IMR-90 (cell line): ENCODE measurements at regions not wholly inside any gene's neighbourhood (a gene's known extent, or its start where the extent isn't known, plus 50 kb on each side); places are given as distances from the start of the nearest gene placed in this dataset.

Source experiments
- ATAC-seq: fragments of 200-7000 bp; cut with Tn5 transposase; 2 replicates; pipeline ENCODE4 v1.9.1; 2020; ENCODE audit warnings: low read depth, mild to moderate bottlenecking, moderate library complexity
- BruUV-seq: library from RNA; stranded (reverse); fragments of 400-500 nt; replicated peaks from 2 replicates; lab custom pipeline; 2021; lab: Mats Ljungman, UMichigan
- CTCF ChIA-PET: fragments of 300-600 bp; formaldehyde crosslinking; extraction: SDS; loops from one replicate; lab custom pipeline; 2021; ENCODE audit warnings: antibody characterized with exemption; lab: Yijun Ruan, JAX
- POLR2A ChIA-PET: fragments of 300-600 bp; sonication (Branson Sonifier 250); formaldehyde crosslinking; loops from one replicate; lab custom pipeline; 2022; ENCODE audit warnings: antibody characterized with exemption; ENCODE audit not compliant: unreplicated experiment; lab: Charles Lee
- DNase-seq: peaks from one replicate; pipeline ENCODE4 v3.0.0; 2013
- H2AFZ ChIP-seq: replicated peaks from 2 replicates; pipeline ENCODE3; 2013; ENCODE audit warnings: low read length, mild to moderate bottlenecking; ENCODE audit not compliant: poor library complexity
- H2AK5ac ChIP-seq: 2 replicates; pipeline ENCODE4 v1.6.1; 2013; ENCODE audit warnings: low read depth, low read length, inconsistent platforms
- H2AK9ac ChIP-seq: replicated peaks from 2 replicates; pipeline ENCODE3; 2013; ENCODE audit warnings: mild to moderate bottlenecking, low read depth, low read length, moderate library complexity; ENCODE audit not compliant: poor library complexity
- H2BK120ac ChIP-seq: 2 replicates; pipeline ENCODE4 v1.6.1; 2013; ENCODE audit warnings: low read depth, low read length, inconsistent platforms
- H2BK15ac ChIP-seq: 3 replicates; pipeline ENCODE4 v1.6.1; 2013; ENCODE audit warnings: low read depth, low read length, inconsistent platforms
- H2BK20ac ChIP-seq: 2 replicates; pipeline ENCODE4 v1.6.1; 2013; ENCODE audit warnings: low read depth, mild to moderate bottlenecking, inconsistent platforms, low read length, moderate library complexity
- H2BK5ac ChIP-seq: 2 replicates; pipeline ENCODE4 v1.6.1; 2013; ENCODE audit warnings: mild to moderate bottlenecking, low read depth, low read length, inconsistent platforms; ENCODE audit not compliant: poor library complexity, severe bottlenecking
- H3K14ac ChIP-seq: replicated peaks from 2 replicates; pipeline ENCODE4 v1.6.1; 2013; ENCODE audit warnings: low read depth, low read length, inconsistent platforms
- H3K18ac ChIP-seq: 2 replicates; pipeline ENCODE4 v1.6.1; 2013; ENCODE audit warnings: low read depth, low read length, control low read depth
- H3K23ac ChIP-seq: 2 replicates; pipeline ENCODE4 v1.6.1; 2013; ENCODE audit warnings: low read depth, low read length, inconsistent platforms
- H3K27ac ChIP-seq: 2 replicates; pipeline ENCODE4 v1.5.1; 2013; ENCODE audit warnings: mild to moderate bottlenecking, control low read depth, low read length; ENCODE audit not compliant: insufficient read depth
- H3K27me3 ChIP-seq: 2 replicates; pipeline ENCODE4 v1.6.1; 2013; ENCODE audit warnings: low read length; ENCODE audit not compliant: control insufficient read depth, insufficient read depth
- H3K36me3 ChIP-seq: 2 replicates; pipeline ENCODE4 v1.6.1; 2013; ENCODE audit warnings: low read length, mixed read lengths; ENCODE audit not compliant: control insufficient read depth, insufficient read depth
- H3K4ac ChIP-seq: 2 replicates; pipeline ENCODE4 v1.6.1; 2013; ENCODE audit warnings: low read depth, low read length, inconsistent platforms
- H3K4me1 ChIP-seq: 2 replicates; pipeline ENCODE4 v1.6.1; 2013; ENCODE audit warnings: low read length, mixed read lengths; ENCODE audit not compliant: control insufficient read depth, insufficient read depth
- H3K4me2 ChIP-seq: 2 replicates; pipeline ENCODE4 v1.6.1; 2013; ENCODE audit warnings: low read depth, mild to moderate bottlenecking, control low read depth, low read length, moderate library complexity
- H3K4me3 ChIP-seq: 2 replicates; pipeline ENCODE4 v1.5.1; 2013; ENCODE audit warnings: low read depth, mild to moderate bottlenecking, control low read depth, low read length, moderate library complexity; ENCODE audit not compliant: insufficient read depth
- H3K56ac ChIP-seq: 2 replicates; pipeline ENCODE4 v1.6.1; 2013; ENCODE audit warnings: low read length, inconsistent platforms; ENCODE audit not compliant: insufficient read depth; ENCODE audit errors: extremely low read depth
- H3K79me1 ChIP-seq, 2 experiments: 2 replicates each; pipeline ENCODE4 v1.6.1; 2013; ENCODE audit warnings: low read length in 2 of 2, inconsistent platforms in 1 of 2, low read depth in 1 of 2
- H3K9ac ChIP-seq: 2 replicates; pipeline ENCODE4 v1.6.1; 2013; ENCODE audit warnings: low read depth, low read length, control low read depth
- H3K9me1 ChIP-seq: 2 replicates; pipeline ENCODE4 v1.6.1; 2013; ENCODE audit warnings: low read length, inconsistent platforms; ENCODE audit not compliant: insufficient read depth
- H3K9me3 ChIP-seq: 2 replicates; pipeline ENCODE4 v1.6.1; 2013; ENCODE audit warnings: low read length; ENCODE audit not compliant: control insufficient read depth, insufficient read depth
- H4K20me1 ChIP-seq: 2 replicates; pipeline ENCODE4 v1.6.1; 2013; ENCODE audit warnings: low read length, inconsistent platforms; ENCODE audit not compliant: insufficient read depth
- H4K5ac ChIP-seq: 2 replicates; pipeline ENCODE4 v1.6.1; 2013; ENCODE audit warnings: mild to moderate bottlenecking, low read depth, low read length, control low read depth
- H4K8ac ChIP-seq, 2 experiments: 2 replicates each; pipeline ENCODE4 v1.6.1; 2013; ENCODE audit warnings: low read depth in 2 of 2, low read length in 2 of 2, control low read depth in 1 of 2, inconsistent platforms in 1 of 2
- H4K91ac ChIP-seq: 2 replicates; pipeline ENCODE4 v1.6.1; 2013; ENCODE audit warnings: low read depth, low read length, inconsistent platforms; ENCODE audit not compliant: insufficient read depth
- CHD1 ChIP-seq: IDR thresholded peaks from 2 replicates; pipeline ENCODE4 v1.6.1; 2012; ENCODE audit warnings: low read depth, low read length, improper control_type of control experiment
- CTCF ChIP-seq: conservative IDR thresholded peaks from 2 replicates; pipeline ENCODE4 v1.5.1; 2012; ENCODE audit warnings: mild to moderate bottlenecking, low read depth, low read length, improper control_type of control experiment
- FOS ChIP-seq: fragments of 150-350 bp; IDR thresholded peaks from 2 replicates; pipeline ENCODE4 v1.6.1; 2016; ENCODE audit warnings: low read depth, low read length
- MAFK ChIP-seq: IDR thresholded peaks from 2 replicates; pipeline ENCODE4 v1.6.1; 2012; ENCODE audit warnings: low read depth, low read length, improper control_type of control experiment
- MAZ ChIP-seq: IDR thresholded peaks from 2 replicates; pipeline ENCODE4 v1.6.1; 2012; ENCODE audit warnings: low read depth, mild to moderate bottlenecking, low read length, improper control_type of control experiment, moderate library complexity, borderline replicate concordance
- MXI1 ChIP-seq: IDR thresholded peaks from 2 replicates; pipeline ENCODE4 v1.6.1; 2012; ENCODE audit warnings: low read depth, mild to moderate bottlenecking, low read length, moderate library complexity, borderline replicate concordance
- NFE2L2 ChIP-seq: fragments of 150-350 bp; IDR thresholded peaks from 2 replicates; pipeline ENCODE4 v1.6.1; 2016; ENCODE audit warnings: low read depth, mild to moderate bottlenecking, low read length
- RAD21 ChIP-seq: IDR thresholded peaks from 2 replicates; pipeline ENCODE4 v1.6.1; 2012; ENCODE audit warnings: low read length, improper control_type of control experiment
- SMC3 ChIP-seq: fragments of 150-350 bp; IDR thresholded peaks from 2 replicates; pipeline ENCODE4 v1.6.1; 2016; ENCODE audit warnings: low read depth, mild to moderate bottlenecking, antibody characterized with exemption, low read length, moderate library complexity
- WGBS, 2 experiments: methylation state at CpG; one replicate each; pipeline versions ENCODE4 v1.1.5 to v1.1.7; 2013; ENCODE audit warnings: missing lambda C conversion rate in 2 of 2; ENCODE audit not compliant: insufficient read length in 1 of 2; ENCODE audit errors: extremely low coverage in 2 of 2; 5-methylcytosine and 5-hydroxymethylcytosine counted together
- dilution Hi-C: fragments of 300-500 bp; cut with HindIII; formaldehyde crosslinking; loops from one replicate; pipeline ENCODE4 v1.14.3; 2018; ENCODE audit warnings: low sequenced_read_pairs; ENCODE audit not compliant: unreplicated experiment
- in situ Hi-C: fragments of 300-500 bp; cut with MboI; formaldehyde crosslinking; loops from 3 replicates; pipeline ENCODE4 v1.14.3; 2019; ENCODE audit warnings: low sequenced_read_pairs, inconsistent platforms, mixed read lengths
- intact Hi-C: fragments of 100-400 bp; cut with micrococcal nuclease; formaldehyde crosslinking; loops from 2 replicates; pipeline ENCODE4 v1.10.0; 2022
- TF ChIP-seq, protein P1 (sequence below): fragments of 150-350 bp; IDR thresholded peaks from 2 replicates; pipeline ENCODE4 v1.6.1; 2016; ENCODE audit warnings: low read depth, mild to moderate bottlenecking, low read length, moderate library complexity, borderline replicate concordance

GRCh38 chr11:11068113-11068512 is 210.3 kb upstream of the ZBED5 start:
- Histone ChIP-seq H3K36me3 (no peaks in the 10 kb centered on the region), H3K14ac (no peak overlapping the region), H4K20me1 (no peaks in the 10 kb centered on the region), H3K56ac (no peak overlapping the region), H2AK5ac (no peak overlapping the region), H2BK20ac (no peak overlapping the region), H2BK120ac (no peak overlapping the region), H3K27ac (no peak overlapping the region), H3K9me3 (no peaks in the 10 kb centered on the region), H3K4me2 (no peak overlapping the region), H3K79me1 (no peaks in the 10 kb centered on the region), H3K18ac (no peak overlapping the region), H3K9ac (no peak overlapping the region), H3K4ac (no peak overlapping the region), H3K9me1 (no peaks in the 10 kb centered on the region), H4K91ac (no peak overlapping the region), H2AK9ac (no peak overlapping the region), H3K23ac (no peak overlapping the region), H4K5ac (no peak overlapping the region), H2BK15ac (no peak overlapping the region), H3K4me1 (no peaks in the 10 kb centered on the region), H4K8ac (no peak overlapping the region), H2BK5ac (no peak overlapping the region), H2AFZ (no peak overlapping the region), H3K27me3 (peaks cover 67% of the 10 kb centered on the region), H3K4me3 (no peak overlapping the region)
- ChIA-PET POLR2A (no interaction called here), CTCF (no interaction called here)
- DNase-seq (no peak), ATAC-seq (no peak)
- intact Hi-C loops (no loop called here), in situ Hi-C loops (no loop called here), dilution Hi-C loops (no loop called here)
- 60% methylated on average over 2 of the region's 4 CpGs; no CpG with 5 or more reads in 1 of the 2 experiments for WGBS, 2 experiments
- TF ChIP-seq NFE2L2 (no peak), MAFK (no peak), MXI1 (no peak), CHD1 (no peak), FOS (no peak), SMC3 (no peak), MAZ (no peak), RAD21 (no peak), CTCF (no peak)
- TF ChIP-seq, protein P1, sequence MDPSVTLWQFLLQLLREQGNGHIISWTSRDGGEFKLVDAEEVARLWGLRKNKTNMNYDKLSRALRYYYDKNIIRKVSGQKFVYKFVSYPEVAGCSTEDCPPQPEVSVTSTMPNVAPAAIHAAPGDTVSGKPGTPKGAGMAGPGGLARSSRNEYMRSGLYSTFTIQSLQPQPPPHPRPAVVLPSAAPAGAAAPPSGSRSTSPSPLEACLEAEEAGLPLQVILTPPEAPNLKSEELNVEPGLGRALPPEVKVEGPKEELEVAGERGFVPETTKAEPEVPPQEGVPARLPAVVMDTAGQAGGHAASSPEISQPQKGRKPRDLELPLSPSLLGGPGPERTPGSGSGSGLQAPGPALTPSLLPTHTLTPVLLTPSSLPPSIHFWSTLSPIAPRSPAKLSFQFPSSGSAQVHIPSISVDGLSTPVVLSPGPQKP = no peak
- no TSS peak for BruUV-seq
